ENCODE measurements at regions not wholly inside any gene's neighbourhood (a gene's known extent, or its start where the extent isn't known, plus 50 kb on each side); places are given as distances from the start of the nearest gene placed in this dataset.

DNA sequence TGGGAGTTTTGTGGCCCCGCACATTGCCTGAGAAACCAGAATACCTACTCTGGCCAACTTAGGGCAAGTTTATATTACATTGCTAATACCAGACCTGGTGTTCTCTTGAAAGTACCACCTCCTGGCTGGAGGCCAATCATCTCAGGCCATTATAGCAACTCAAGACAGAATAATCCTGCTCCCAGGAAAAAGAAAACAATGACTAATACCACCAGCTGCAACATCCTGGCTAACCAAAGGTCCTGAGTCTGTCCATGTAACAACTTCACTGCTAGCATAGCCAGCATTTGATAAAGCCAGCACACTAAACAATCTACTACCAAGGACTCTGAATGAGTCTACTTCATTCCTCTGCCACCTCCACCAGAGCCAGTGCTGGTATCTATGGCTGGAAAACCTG is 1298.7 kb upstream of the CNTN5 start:
- H3K27ac Mint-ChIP-seq = no peak overlapping the region
- H3K9me3 Mint-ChIP-seq = peaks cover 12 to 16% of the 10 kb centered on the region in 2 donors
- H3K36me3 Mint-ChIP-seq = no peaks in the 10 kb centered on the region
- no peak for DNase-seq (ENCODE audit: low spot score in 2 of 2)
- ATAC-seq = no peak

DNA sequence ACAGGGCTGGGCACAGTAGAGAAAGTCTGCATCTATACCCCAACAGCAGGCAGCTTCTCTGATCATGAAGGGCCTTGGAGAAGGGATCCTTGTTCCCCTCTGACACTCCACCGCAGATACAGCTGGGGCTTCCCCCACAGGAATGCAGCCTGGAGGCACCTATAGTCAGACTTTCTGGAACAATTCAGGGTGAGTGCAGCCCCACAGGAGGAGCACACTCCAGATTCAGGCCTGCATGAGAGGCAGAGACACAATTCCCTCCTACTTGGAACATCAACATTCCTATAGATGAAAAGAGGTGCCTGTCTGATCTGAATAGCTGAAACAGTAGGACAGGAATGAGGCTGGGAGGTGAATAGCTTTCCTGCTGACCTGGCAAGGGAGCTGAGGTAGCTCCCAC is 1298.0 kb upstream of the CNTN5 start:
- ATAC-seq (no peak), DNase-seq (ENCODE audit: low spot score in 2 of 2) (no peak)
- no peak overlapping the region for H3K27ac Mint-ChIP-seq
- no peaks in the 10 kb centered on the region for H3K36me3 Mint-ChIP-seq
- peaks cover 12 to 18% of the 10 kb centered on the region in 2 donors for H3K9me3 Mint-ChIP-seq

DNA sequence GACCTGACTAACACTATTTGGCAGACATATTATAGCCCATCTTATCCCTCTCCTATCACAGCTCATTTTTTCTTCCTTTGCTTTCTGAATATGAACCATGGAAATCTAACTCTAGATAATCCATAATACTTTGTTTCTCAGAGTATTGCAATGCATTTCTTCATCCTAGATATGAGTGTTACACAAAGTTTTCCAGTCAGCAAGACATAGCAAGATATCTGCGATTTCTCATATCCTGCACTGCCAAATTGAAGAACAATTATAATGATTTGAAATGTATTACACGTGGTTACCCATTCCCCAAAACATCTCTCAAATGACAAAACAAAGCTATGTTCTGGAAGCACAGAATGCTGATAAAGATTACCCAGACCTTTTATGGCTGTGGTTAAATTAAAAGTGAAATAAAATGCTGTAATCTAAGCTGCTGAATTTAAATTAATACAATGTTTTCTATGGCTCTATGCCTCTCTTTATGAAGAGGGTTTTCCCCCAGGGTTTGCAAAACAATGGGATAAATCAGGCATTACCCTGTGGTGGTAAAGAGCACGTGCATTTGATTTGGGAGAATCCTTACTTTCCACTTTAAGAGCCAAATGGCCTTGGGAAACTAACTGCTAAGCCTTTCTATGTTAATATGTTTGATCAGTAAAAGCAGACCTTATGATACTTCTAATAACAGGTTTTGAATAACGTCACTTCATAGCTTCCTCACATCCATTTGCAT is 1291.0 kb upstream of the CNTN5 start:
- Mint-ChIP-seq H3K9me3 (peaks cover 25 to 28% of the 10 kb centered on the region in 2 donors), H3K27ac (no peak overlapping the region), H3K36me3 (peaks cover 0 to 8% of the 10 kb centered on the region in 2 donors)
- DNase-seq (ENCODE audit: low spot score in 2 of 2) (no peak), ATAC-seq (no peak)

DNA sequence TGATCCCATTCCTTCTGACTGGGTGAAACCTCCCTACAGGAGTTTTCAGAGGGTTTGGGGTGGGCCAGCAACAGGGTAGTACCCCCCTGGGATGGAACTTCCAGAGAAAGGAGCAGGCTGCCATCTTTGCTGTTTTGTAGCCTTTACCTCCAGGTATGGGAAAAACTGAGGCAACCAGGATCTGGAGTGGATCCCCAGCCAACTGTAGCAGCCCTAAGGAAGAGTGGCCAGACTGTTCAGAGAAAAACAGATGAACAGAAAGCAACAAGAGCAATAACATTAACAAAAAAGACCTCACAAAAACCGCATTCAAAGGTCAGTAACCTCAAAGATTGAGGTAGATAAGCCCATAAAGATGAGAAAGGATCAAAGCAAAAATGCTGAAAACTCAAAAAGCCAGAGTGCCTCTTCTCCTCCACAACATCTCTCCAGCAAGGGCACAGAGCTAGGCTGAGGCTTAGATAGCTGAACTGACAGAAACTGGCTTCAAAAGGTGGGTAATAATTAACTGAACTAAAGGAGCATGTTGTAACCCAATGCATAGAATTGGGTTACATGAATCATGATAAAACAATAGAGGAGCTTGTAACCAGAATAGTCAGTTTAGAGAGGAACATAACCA is 1288.6 kb upstream of the CNTN5 start:
- ATAC-seq = no peak
- DNase-seq (ENCODE audit: low spot score in 2 of 2) = no peak
- Mint-ChIP-seq H3K9me3 (peaks cover 20 to 37% of the 10 kb centered on the region in 2 donors), H3K36me3 (peaks cover 0 to 8% of the 10 kb centered on the region in 2 donors), H3K27ac (no peak overlapping the region)

- DNase-seq (ENCODE audit: low spot score in 2 of 2) (no peak), ATAC-seq (no peak)
- Mint-ChIP-seq H3K27ac (no peak overlapping the region), H3K36me3 (peaks cover 0 to 8% of the 10 kb centered on the region in 2 donors), H3K9me3 (peaks cover 26 to 41% of the 10 kb centered on the region in 2 donors)
These were observed 1282.0 kb upstream of the CNTN5 start for GRCh38 chr11:97738751-97739150.

- ATAC-seq = no peak
- no peaks in the 10 kb centered on the region for H3K36me3 Mint-ChIP-seq
- no peak for DNase-seq (ENCODE audit: low spot score in 2 of 2)
- no peak overlapping the region for H3K27ac Mint-ChIP-seq
- H3K9me3 Mint-ChIP-seq = peaks cover 21 to 36% of the 10 kb centered on the region in 2 donors
These were observed 1280.6 kb upstream of the CNTN5 start for GRCh38 chr11:97739932-97740800.

DNA sequence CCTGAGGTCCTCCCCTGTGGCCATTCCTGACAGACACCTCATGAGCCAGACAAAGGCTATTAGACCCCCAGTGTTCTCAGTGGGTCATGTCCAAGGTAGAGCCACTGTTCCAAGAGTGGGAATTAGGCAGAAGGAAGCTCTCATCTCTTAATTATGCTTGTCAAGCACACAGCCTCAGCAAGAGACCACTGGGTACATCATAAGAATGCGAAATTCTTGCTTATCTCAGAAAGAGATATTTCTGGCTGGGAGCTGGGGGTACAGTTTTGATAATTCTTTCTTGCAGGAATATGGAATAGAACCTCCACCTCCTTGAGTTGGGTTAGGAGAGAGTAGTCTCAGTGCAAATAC is 1280.0 kb upstream of the CNTN5 start:
- H3K9me3 Mint-ChIP-seq = peaks cover 21 to 33% of the 10 kb centered on the region in 2 donors
- H3K27ac Mint-ChIP-seq = no peak overlapping the region
- no peak for ATAC-seq
- no peak for DNase-seq (ENCODE audit: low spot score in 2 of 2)
- H3K36me3 Mint-ChIP-seq = no peaks in the 10 kb centered on the region

DNA sequence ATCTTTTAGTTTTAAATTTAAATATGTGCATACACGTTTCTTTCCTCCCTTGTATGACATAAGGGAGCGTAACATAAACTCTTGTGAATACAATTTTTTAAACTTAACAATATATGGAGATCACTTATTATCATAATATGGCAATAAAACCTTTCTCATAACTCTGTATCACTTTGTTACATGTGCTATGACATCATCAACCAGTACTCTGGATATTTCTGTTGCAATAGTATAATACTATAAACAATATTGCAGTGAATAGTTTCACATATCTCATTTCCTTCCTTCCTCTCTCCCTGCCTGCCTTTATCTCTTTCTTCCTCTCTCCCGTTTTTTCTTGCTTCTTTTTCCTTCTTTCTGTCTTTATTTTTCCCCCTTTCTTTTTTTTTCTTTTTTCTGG is 1278.0 kb upstream of the CNTN5 start:
- Mint-ChIP-seq H3K36me3 (no peaks in the 10 kb centered on the region), H3K9me3 (peaks cover 21 to 22% of the 10 kb centered on the region in 2 donors), H3K27ac (no peak overlapping the region)
- no peak for DNase-seq (ENCODE audit: low spot score in 2 of 2)
- ATAC-seq = no peak

DNA sequence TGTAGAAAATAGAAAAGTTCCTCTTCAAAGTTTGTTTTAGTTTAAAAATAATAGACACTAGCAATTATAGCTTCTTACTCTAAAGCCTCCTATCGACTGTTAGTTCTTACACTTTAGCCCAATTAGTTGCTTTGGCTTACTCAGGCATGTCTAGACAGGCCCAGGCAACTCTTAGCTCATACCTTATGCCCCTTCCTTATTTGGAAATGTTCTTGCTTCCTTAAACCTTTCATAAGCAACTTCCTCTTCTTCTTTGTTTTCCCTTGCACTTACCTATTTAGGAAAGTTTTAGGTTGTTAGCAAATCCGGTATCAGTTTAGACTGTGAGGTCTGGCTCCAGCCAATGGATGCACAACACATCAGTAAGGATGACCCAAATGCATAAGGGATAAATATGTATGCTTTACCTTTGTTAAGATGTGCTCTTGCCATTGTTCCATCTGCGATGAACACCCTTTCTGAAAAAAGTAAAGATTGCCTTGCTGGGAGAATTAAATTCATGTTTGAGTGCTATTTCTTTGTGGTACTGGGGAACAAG is 1277.5 kb upstream of the CNTN5 start:
- H3K36me3 Mint-ChIP-seq = no peaks in the 10 kb centered on the region
- no peak overlapping the region for H3K27ac Mint-ChIP-seq
- DNase-seq (ENCODE audit: low spot score in 2 of 2) (no peak), ATAC-seq (no peak)
- peaks cover 21 to 22% of the 10 kb centered on the region in 2 donors for H3K9me3 Mint-ChIP-seq

GRCh38 chr11:97745515-97746050 is 1275.2 kb upstream of the CNTN5 start:
- H3K9me3 Mint-ChIP-seq = peaks cover 9 to 17% of the 10 kb centered on the region in 2 donors
- H3K36me3 Mint-ChIP-seq = no peaks in the 10 kb centered on the region
- H3K27ac Mint-ChIP-seq = no peak overlapping the region
- no peak for DNase-seq (ENCODE audit: low spot score in 2 of 2)
- ATAC-seq = no peak

- no peak for DNase-seq (ENCODE audit: low spot score in 2 of 2)
- Mint-ChIP-seq H3K9me3 (peaks cover 8 to 14% of the 10 kb centered on the region in 2 donors), H3K36me3 (no peaks in the 10 kb centered on the region), H3K27ac (no peak overlapping the region)
- no peak for ATAC-seq
These were observed 1273.9 kb upstream of the CNTN5 start for GRCh38 chr11:97746818-97747217.

- peaks cover 8 to 14% of the 10 kb centered on the region in 2 donors for H3K9me3 Mint-ChIP-seq
- H3K27ac Mint-ChIP-seq = no peak overlapping the region
- ATAC-seq = no peak
- no peak for DNase-seq (ENCODE audit: low spot score in 2 of 2)
- H3K36me3 Mint-ChIP-seq = no peaks in the 10 kb centered on the region
These were observed 1269.3 kb upstream of the CNTN5 start for GRCh38 chr11:97751405-97751804.

DNA sequence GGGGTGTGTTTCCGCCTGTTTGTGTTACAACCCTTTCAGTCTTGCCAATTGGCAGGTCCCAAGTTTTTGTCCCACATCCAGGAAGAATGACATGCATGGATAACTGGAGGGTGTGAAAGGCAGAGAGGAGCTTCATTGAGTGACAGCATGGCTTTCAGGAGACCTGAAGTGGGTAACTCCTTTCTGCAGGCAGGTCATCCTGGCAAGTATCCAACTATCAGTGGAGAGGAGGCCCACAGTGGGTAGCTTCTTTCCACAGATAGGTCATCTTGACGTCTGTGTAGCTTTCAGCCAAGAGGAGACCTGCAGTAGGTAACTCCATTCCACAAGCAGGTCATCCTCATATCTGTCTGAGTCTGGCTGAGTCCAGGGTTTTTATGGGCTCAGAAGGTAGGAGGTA is 1268.8 kb upstream of the CNTN5 start:
- Mint-ChIP-seq H3K9me3 (peaks cover 12 to 15% of the 10 kb centered on the region in 2 donors), H3K27ac (no peak overlapping the region), H3K36me3 (no peaks in the 10 kb centered on the region)
- ATAC-seq (no peak), DNase-seq (ENCODE audit: low spot score in 2 of 2) (no peak)

DNA sequence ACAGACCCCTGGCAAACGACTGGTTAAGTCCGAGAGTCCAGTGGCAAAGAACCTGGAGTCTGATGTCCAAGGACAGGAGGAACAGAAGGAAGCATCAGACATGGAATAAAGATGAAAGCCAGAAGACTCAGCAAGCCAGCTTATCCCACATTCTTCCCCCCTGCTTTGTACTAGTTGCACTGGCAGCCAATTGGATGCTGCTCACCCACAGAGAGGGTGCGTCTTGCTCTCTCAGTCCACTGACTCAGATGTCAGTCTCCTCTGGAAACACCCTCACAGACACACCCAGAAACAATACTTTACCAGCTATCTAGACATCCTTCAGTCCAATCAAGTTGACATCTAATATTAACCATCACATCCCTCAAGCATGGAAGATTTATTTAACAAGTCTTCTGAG is 1265.8 kb upstream of the CNTN5 start:
- H3K36me3 Mint-ChIP-seq = no peaks in the 10 kb centered on the region
- no peak for DNase-seq (ENCODE audit: low spot score in 2 of 2)
- peaks cover 12 to 19% of the 10 kb centered on the region in 2 donors for H3K9me3 Mint-ChIP-seq
- ATAC-seq = no peak
- no peak overlapping the region for H3K27ac Mint-ChIP-seq

GRCh38 chr11:97756571-97757335 is 1264.0 kb upstream of the CNTN5 start:
- Mint-ChIP-seq H3K9me3 (peaks cover 11 to 16% of the 10 kb centered on the region in 2 donors), H3K27ac (no peak overlapping the region), H3K36me3 (no peaks in the 10 kb centered on the region)
- DNase-seq (ENCODE audit: low spot score in 2 of 2) (no peak), ATAC-seq (no peak)

DNA sequence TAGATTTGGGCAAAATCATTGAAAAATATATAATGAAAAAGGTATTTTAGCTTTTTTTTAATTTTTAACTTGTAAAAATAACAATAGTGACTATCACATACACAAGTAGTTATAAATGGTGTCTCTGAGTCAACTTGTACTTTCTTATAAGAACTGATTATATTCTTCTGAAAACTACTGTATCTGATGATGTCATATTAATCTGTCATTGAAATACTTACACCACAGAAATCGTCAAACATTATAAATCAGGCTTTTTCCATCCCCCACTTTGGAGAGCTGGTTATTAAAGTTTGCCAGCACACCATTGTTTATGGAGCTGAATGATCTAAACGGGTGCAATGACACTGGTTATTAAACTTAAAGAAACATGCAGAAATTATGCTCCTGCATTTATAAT is 1259.6 kb upstream of the CNTN5 start:
- peaks cover 10 to 11% of the 10 kb centered on the region in 2 donors for H3K9me3 Mint-ChIP-seq
- ATAC-seq (no peak), DNase-seq (ENCODE audit: low spot score in 2 of 2) (no peak)
- no peak overlapping the region for H3K27ac Mint-ChIP-seq
- no peaks in the 10 kb centered on the region for H3K36me3 Mint-ChIP-seq
